HUES6 (cell line): ENCODE measurements at regions not wholly inside any gene's neighbourhood (a gene's known extent, or its start where the extent isn't known, plus 50 kb on each side); places are given as distances from the start of the nearest gene placed in this dataset.
A peak's percentile ranks its signal among the peaks of the same experiment; 100 is the strongest.

Source experiments
- H3K27ac ChIP-seq: 2 replicates; pipeline ENCODE4 v1.7.0; 2013; ENCODE audit warnings: low read depth, mild to moderate bottlenecking, low read length, inconsistent platforms
- H3K27me3 ChIP-seq: 2 replicates; pipeline ENCODE4 v1.6.1; 2013; ENCODE audit warnings: low read length; ENCODE audit not compliant: control insufficient read depth, insufficient read depth
- H3K36me3 ChIP-seq: 2 replicates; pipeline ENCODE4 v1.6.1; 2013; ENCODE audit warnings: low read length; ENCODE audit not compliant: control insufficient read depth, insufficient read depth
- H3K4me1 ChIP-seq: 2 replicates; pipeline ENCODE4 v1.6.1; 2013; ENCODE audit warnings: low read length; ENCODE audit not compliant: control insufficient read depth, insufficient read depth
- H3K4me3 ChIP-seq: 2 replicates; pipeline ENCODE4 v1.5.1; 2013; ENCODE audit warnings: low read depth, low read length
- H3K9ac ChIP-seq: one replicate; pipeline ENCODE4 v1.6.1; 2013; ENCODE audit warnings: mild to moderate bottlenecking, low read length
- H3K9me3 ChIP-seq: 2 replicates; pipeline ENCODE4 v1.6.1; 2013; ENCODE audit warnings: low read depth, low read length; ENCODE audit not compliant: control insufficient read depth, insufficient read depth

GRCh38 chr14:82604819-82605218 is 1071.2 kb upstream of the SEL1L start:
- no peak overlapping the region for H3K4me3 ChIP-seq
- H3K36me3 ChIP-seq, result no peaks in the 10 kb centered on the region
- no peak overlapping the region for H3K27ac ChIP-seq
- no peaks in the 10 kb centered on the region for H3K9me3 ChIP-seq
- H3K27me3 ChIP-seq, result no peaks in the 10 kb centered on the region
- H3K9ac ChIP-seq, result no peak overlapping the region
- H3K4me1 ChIP-seq, result no peaks in the 10 kb centered on the region

GRCh38 chr14:82621881-82622450 is 1088.3 kb upstream of the SEL1L start:
- Histone ChIP-seq H3K36me3 (no peaks in the 10 kb centered on the region), H3K4me3 (no peak overlapping the region), H3K27me3 (no peaks in the 10 kb centered on the region), H3K9ac (no peak overlapping the region), H3K27ac (no peak overlapping the region), H3K4me1 (no peaks in the 10 kb centered on the region), H3K9me3 (no peaks in the 10 kb centered on the region)

- no peaks in the 10 kb centered on the region for H3K4me1 ChIP-seq
- H3K9me3 ChIP-seq, result no peaks in the 10 kb centered on the region
- no peak overlapping the region for H3K27ac ChIP-seq
- no peak overlapping the region for H3K4me3 ChIP-seq
- H3K27me3 ChIP-seq, result no peaks in the 10 kb centered on the region
- H3K36me3 ChIP-seq, result no peaks in the 10 kb centered on the region
- no peak overlapping the region for H3K9ac ChIP-seq
Measured at GRCh38 chr14:82626156-82627066, 1092.8 kb upstream of the SEL1L start.

GRCh38 chr14:82635915-82636314 is 1102.3 kb upstream of the SEL1L start:
- H3K27me3 ChIP-seq, result no peaks in the 10 kb centered on the region
- no peak overlapping the region for H3K9ac ChIP-seq
- H3K9me3 ChIP-seq, result peaks cover 10% of the 10 kb centered on the region; the same call in 1 of the 2 replicates
- no peaks in the 10 kb centered on the region for H3K4me1 ChIP-seq
- no peak overlapping the region for H3K27ac ChIP-seq
- no peak overlapping the region for H3K4me3 ChIP-seq
- no peaks in the 10 kb centered on the region for H3K36me3 ChIP-seq

- H3K36me3 ChIP-seq, result no peaks in the 10 kb centered on the region
Measured at GRCh38 chr14:82636426-82636825, 1102.8 kb upstream of the SEL1L start.

GRCh38 chr14:82641050-82641540 is 1107.4 kb upstream of the SEL1L start:
- Histone ChIP-seq H3K27me3 (no peaks in the 10 kb centered on the region), H3K4me3 (no peak overlapping the region), H3K4me1 (no peaks in the 10 kb centered on the region; the same call in 1 of the 2 replicates), H3K9ac (no peak overlapping the region), H3K36me3 (no peaks in the 10 kb centered on the region), H3K27ac (no peak overlapping the region), H3K9me3 (no peaks in the 10 kb centered on the region)

More at GRCh38 chr14:82636426-82636825, 1102.8 kb upstream of the SEL1L start:
- no peak overlapping the region for H3K4me3 ChIP-seq
- peaks cover 10% of the 10 kb centered on the region; the same call in 1 of the 2 replicates for H3K9me3 ChIP-seq
- no peaks in the 10 kb centered on the region for H3K4me1 ChIP-seq
- no peak overlapping the region for H3K9ac ChIP-seq
- no peak overlapping the region for H3K27ac ChIP-seq
- no peaks in the 10 kb centered on the region for H3K27me3 ChIP-seq

GRCh38 chr14:82642425-82642824 is 1108.8 kb upstream of the SEL1L start:
- Histone ChIP-seq H3K4me1 (no peaks in the 10 kb centered on the region; the same call in 1 of the 2 replicates), H3K27ac (no peak overlapping the region), H3K9me3 (no peaks in the 10 kb centered on the region), H3K27me3 (no peaks in the 10 kb centered on the region), H3K36me3 (no peaks in the 10 kb centered on the region), H3K4me3 (peak overlapping the region; percentile 67), H3K9ac (peak overlapping the region; percentile 58)

- no peaks in the 10 kb centered on the region; the same call in 1 of the 2 replicates for H3K4me1 ChIP-seq
- no peak overlapping the region for H3K4me3 ChIP-seq
- H3K27me3 ChIP-seq, result no peaks in the 10 kb centered on the region
- H3K27ac ChIP-seq, result no peak overlapping the region
- H3K9ac ChIP-seq, result peak overlapping the region; percentile 6
- H3K9me3 ChIP-seq, result 0 out of 2 replicates have a peak, but pooled peaks cover 3% of the 10 kb centered on the region
- no peaks in the 10 kb centered on the region for H3K36me3 ChIP-seq
Measured at GRCh38 chr14:82647088-82647810, 1113.6 kb upstream of the SEL1L start.

- 0 out of 2 replicates have a peak, but pooled peaks cover 3% of the 10 kb centered on the region for H3K9me3 ChIP-seq
- no peaks in the 10 kb centered on the region for H3K4me1 ChIP-seq
- no peak overlapping the region for H3K9ac ChIP-seq
- H3K4me3 ChIP-seq, result no peak overlapping the region
- no peaks in the 10 kb centered on the region for H3K27me3 ChIP-seq
- no peaks in the 10 kb centered on the region for H3K36me3 ChIP-seq
- peak overlapping the region; percentile 3; the same call in 1 of the 2 replicates for H3K27ac ChIP-seq
Measured at GRCh38 chr14:82655770-82656169, 1122.1 kb upstream of the SEL1L start.

GRCh38 chr14:82657186-82657675 is 1123.6 kb upstream of the SEL1L start:
- Histone ChIP-seq H3K9me3 (0 out of 2 replicates have a peak, but pooled peaks cover under 1% of the 10 kb centered on the region), H3K9ac (no peak overlapping the region), H3K27ac (no peak overlapping the region), H3K27me3 (no peaks in the 10 kb centered on the region), H3K4me1 (no peaks in the 10 kb centered on the region), H3K36me3 (no peaks in the 10 kb centered on the region), H3K4me3 (no peak overlapping the region)
